Stimulated activated CD4-positive, alpha-beta T cell treated with anti-CD3 and anti-CD28 coated beads, Interleukin-1b, Interleukin-23, amount 100 ng/mL, for 4 hours (primary cell): ENCODE measurements at regions not wholly inside any gene's neighbourhood (a gene's known extent, or its start where the extent isn't known, plus 50 kb on each side); places are given as distances from the start of the nearest gene placed in this dataset.

Experiments
- DNase-seq, 2 donors: peaks; one replicate each; pipeline ENCODE4 v3.0.0-alpha.2; 2020; ENCODE audit warnings: low read depth in 2 of 2

DNA sequence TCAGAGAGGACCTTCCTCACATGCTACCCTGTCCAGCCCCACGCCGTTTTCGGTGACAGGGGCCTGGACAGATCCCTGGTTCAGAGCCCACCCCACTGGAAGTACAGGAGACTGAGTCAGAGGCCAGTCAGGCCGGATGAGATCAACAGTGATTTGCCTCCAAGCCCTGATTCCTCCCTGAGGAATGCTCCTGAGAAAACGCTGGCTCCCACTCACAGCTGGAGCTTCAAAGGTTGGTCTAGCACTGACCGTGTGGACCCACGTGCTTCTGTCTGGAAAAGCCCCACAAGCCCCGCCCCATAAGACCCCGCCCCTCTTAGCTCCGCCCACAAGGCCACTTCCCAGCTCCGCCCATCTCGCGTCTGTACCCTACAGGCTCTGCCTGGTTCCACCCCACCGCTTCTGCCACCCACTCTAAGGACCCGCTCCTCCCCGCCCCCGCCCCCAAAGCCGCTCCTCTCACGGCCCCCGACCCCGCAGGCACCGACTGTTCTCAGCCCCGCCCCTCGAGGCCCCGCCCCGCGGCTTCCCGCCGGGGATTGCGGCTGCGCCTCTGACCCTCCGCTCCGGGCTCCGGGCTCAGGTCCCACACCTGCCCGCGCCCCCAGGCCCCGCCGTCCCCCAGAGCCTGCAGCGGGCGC lies 64.9 kb upstream of the BHLHE23 start:
- DNase-seq, result peak; percentile 18 to 34

DNA sequence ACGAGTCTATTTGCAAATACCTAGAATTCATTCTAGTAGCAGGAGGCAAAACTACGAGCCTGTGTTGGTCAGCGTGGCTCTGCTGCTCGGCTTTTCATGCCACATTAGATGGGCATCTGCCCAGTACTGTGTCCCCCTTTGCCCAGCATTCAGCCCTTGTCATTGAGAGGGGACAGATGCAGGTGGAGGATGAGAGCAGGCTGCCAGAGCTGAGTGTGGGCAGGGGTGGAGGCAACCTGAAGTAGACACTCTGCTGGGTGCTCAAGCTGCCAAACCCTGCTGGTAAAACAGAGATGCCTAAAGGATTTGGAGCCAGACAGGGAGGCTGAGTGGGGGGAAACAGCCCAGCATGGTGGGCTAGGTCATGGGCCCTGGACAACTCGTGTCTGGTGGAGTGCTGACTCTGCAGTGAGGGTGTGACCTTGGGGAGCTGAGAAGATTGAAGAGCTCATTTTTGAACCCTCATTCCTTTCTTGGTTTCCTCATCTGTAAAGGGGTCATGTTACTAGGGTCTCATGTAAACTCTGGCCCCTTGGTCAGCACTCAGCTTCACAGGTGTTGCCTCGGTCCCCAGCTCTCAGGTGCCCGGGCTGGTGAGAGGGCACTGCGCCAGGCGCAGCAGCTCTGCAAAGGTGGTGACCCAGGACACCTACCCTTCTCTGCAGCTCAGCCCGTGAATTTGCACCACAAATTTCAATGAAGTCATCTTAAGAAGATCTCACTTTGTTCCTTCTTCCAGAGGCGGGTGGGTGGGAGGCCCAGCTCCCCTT lies 64.2 kb upstream of the BHLHE23 start:
- DNase-seq, result no peak

DNA sequence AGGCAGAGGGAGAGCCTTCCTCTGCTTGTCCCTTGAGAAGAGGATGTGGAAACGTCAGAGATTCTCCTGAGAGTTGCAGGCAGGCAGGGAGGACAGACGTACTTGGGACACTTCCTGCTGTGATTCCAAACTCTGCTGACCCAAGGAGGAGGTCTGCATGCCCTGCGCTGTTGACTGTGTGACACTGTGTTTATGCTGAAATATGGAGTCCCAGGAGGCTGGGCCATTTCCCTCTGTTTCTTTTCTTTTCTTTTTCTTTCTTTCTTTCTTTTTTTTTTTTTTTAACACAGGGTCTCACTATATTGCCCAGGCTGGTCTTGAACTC lies 63.5 kb upstream of the BHLHE23 start:
- no peak for DNase-seq

DNA sequence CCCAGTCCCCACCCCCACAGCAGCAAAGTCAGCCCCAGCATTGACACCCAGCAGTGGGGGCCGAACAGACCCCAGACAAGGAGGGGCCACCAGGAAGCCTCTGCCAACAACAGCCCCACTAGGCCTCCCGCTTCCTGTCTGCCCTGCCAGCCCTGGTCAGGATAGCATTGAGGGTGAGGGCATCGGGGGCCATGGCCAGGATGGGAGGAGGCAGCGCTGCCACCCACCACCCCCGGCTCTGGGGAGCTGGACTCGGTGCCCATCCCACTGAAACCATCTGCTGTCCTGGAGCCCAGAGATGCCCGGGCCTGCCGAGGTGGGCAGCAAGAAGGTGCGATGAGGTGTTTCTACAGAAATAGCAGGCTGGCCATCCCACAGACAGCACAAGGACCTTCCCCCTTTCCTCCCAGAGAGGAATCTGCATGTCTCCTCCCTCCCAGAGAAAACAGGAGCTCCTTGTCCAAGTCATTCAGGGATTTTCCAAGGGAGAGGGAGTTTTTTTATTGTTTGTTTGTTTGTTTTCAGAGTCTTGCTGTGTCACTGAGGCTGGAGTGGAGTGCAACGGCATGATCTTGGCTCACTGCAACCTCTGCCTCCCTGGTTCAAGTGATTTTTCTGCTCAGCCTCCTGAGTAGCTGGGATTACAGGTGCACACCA lies 62.1 kb upstream of the BHLHE23 start:
- no peak for DNase-seq

DNA sequence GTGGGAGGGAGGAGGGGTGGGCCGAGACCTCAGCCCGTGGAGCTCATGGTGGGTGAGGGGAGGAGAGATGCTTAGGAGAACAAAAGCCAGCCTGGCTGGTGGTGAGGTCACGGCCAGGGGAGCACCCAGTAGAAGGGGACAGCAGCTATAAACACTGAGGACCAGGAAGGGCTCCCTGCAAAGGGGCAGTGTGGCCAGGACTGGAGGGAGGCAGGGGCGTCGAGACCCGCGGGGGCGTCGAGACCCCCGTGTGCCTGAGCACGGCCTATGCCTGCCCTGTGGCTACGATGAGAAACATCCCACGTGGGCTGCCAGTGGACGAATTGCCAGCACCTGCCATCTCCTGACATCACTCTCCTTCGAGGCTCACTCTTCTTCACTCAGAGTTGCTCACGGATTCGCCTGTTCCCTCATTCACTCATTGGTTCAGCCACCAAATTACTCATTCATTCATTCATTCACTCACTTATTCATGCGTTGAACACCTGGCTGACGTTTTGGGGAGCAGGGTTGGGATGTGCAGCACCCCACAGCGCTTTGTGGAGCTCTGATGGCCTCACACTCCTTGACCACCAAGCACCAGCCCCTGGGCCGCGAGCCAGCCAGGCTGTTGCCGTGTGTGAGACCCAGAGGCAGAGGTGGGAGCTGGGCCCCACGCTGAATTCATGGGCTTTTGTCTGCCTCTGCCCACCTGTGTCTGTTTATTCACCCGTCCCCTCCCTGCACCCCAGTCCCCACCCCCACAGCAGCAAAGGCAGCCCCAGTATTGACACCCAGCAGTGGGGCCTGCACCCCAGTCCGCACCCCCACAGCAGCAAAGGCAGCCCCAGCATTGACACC lies 61.2 kb upstream of the BHLHE23 start:
- no peak for DNase-seq

GRCh38 chr20:63067266-63067635 lies 60.5 kb upstream of the BHLHE23 start:
- DNase-seq, result no peak

GRCh38 chr20:63066506-63067265 lies 59.9 kb upstream of the BHLHE23 start:
- no peak for DNase-seq

- DNase-seq, result no peak
These were observed 59.1 kb upstream of the BHLHE23 start for GRCh38 chr20:63065911-63066310.

DNA sequence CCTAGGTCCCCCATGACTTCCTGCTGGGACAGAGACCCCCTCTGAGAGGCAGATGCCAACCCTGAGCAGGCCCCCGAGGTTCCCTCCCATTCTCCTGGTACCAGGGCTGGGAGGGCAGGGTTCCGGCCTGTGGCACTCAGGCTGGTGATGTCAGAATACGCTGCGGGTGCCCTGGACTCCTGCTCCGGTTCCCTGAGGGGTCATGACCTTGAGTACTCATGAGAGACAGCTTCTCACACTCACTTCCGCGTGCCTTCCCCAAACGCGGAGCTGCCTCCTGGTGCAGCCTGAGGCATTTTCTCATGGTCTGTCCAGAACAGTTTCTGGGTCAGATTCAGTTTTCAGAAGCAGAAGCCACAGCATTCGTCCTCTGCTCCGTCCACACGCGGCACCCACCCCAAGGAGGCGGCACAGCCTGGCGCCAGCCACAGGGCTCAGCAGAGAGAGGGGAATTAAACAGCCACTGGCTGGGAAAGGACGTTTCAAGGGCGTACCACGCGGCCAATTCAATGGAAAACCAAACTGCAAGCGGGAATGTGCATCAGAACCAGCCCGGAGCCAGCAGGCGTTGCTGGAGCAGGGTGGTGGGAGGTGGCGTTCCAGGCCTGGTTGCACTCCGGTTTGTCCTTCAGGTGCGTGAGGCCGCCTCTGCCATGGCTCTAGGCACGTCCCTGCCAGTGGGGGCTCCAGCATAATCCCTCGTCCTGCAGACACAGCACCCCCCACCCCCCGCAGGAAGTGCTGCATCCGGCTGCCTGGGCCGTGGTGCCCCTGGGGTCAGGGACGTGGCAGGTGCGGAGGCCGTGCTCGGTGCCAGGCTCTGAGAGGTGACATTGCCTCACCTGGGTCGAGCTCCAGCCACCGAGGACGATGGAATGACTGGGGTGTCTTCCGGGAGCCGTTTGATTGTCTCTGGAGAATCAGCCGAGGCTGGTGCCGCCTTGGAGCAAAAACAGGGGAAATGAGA lies 58.3 kb upstream of the BHLHE23 start:
- no peak for DNase-seq

DNA sequence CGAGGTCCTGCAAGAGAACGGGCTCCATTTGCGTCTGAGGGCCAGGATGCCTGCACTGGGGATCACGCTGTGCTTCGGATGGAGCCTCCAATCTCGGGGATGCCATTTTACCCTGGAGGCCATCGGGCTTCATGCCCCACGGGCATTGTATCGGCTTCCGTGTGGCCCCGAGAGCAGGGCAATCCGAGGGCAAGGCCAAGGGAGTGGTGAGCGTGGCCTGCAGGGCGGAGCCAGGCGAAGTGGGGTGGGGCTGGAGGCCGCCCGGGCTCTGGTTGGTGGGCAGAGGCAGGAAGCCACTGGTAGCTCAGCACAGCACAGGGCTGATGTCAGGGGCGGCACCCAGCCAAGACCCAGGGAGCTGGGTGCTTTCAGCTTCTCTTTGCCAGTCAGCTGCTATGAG lies 57.5 kb upstream of the BHLHE23 start:
- DNase-seq, result no peak

DNA sequence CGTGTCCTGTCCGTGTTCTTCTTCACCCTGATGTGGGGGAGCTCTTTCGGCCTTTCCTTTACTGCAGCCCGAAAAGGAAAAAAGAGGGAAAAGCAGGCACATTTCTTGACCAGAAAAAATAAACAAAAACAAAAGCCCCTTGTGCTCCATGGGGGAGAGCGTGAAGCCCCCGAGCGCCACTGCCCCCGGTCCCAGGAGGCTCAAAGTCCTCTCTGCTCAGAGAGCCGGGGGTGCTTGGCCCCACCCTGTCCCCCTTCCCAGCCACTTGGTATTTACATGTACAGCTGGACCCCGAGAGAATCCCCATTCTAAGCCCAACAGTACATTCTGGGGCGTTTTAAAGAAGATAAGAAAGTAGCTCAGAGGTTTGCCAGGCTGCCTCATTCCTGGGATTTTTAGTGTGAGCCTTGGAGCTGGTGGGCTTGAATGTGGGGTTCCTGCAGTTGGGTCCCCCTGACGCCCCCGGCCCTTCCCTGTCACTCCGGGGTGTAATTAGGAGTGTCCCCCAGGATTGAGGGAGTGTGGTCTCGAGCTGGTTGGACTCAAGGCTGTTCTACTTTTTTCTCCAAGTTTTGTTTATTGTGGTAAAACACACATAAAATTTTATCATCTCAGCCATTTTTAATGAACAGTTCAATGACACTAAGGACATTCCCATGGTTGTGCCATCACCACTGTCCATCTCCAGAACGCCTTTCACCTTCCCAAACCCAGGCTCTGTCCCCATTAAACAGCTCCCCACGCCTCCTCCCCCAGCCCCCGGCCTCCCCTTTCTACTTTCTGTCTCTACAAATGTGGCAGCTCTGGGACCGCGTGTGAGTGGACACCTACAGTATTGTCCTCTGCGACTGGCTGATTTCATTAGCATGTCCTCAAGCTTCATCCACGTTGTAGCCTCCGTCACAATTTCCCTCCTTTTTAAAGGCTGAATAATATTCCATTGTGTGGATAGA lies 55.7 kb upstream of the BHLHE23 start:
- no peak for DNase-seq

DNA sequence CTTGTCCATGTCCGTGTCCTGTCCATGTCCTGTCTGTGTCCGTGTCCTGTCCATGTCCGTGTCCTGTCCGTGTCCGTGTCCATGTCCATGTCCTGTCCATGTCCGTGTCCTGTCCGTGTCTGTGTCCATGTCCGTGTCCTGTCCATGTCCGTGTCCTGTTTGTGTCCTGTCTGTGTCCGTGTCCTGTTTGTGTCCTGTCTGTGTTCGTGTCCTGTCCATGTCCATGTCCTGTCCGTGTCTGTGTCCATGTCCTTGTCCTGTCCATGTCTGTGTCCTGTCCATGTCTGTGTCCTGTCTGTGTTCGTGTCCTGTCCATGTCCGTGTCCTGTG lies 55.0 kb upstream of the BHLHE23 start:
- DNase-seq, result no peak

GRCh38 chr20:63061051-63061770 lies 54.4 kb upstream of the BHLHE23 start:
- DNase-seq, result no peak

DNA sequence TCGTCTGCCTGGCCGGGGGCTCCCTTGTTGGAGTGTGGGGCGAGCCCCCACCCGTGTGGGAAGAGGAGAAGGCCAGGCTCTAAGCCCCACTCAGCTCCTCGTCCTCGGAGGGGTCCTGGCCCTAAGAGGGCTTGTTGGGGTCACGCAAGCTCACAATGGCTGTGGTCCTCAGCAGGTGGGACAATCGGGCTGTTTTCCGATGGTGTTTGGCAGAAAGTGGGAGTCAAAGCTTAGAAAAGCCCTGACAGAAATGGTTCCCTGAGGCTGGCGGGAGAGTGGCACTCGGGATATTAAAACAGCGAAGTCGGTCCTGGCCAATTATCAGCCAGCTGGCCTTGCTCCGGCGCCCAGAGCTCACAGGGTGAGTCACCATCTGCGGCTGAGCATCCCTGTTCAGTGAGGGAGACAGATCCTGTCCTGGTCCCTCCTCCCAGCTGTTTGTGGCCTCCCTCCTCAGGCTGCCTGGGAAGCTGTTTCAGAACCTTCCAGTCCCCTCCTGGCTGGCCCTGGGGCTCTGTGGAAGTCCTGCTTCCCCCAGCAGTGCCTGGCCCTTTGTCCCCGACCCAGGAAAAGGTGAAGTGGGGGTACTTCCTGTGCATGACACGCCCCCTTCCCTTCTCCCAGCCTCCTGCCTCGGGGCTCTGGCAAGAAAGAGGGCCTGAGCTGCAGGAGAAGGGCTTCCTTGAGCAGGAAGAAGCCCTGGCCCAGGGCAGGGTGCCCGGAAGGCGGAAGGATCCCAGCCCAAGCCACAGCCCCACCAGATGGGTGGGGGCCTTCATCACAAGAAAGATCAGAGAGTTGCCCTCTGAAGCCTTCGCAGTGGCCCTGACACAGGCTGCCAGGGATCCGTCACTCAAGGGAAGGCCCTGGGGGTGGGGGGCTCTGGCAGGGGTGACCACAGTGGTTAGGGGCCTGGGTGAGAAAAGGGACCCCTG lies 53.6 kb upstream of the BHLHE23 start:
- DNase-seq, result no peak

DNA sequence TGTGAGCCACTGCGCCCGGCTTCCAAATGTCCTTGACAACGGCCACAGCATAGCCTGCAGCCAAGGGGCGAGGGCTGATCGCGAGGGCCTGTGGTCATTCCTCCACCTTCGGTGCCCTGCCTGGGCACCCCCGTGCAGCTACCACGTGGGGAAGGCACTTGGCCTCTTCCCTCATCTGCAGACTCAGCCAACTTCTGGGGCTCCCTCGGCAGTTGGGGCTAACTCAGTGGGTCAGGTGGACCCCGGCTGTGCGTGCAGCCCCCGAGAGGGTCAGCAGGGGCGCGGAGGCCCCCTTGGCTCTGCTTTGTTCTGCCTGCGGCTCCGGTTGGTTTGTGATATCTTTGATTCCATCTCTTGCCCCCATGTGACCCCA lies 52.9 kb upstream of the BHLHE23 start:
- DNase-seq, result no peak

GRCh38 chr20:63058696-63059335 lies 52.1 kb upstream of the BHLHE23 start:
- no peak for DNase-seq
